Esophagus muscularis mucosa (tissue), 4 donors: ENCODE measurements at regions not wholly inside any gene's neighbourhood (a gene's known extent, or its start where the extent isn't known, plus 50 kb on each side); places are given as distances from the start of the nearest gene placed in this dataset.

Source experiments
- DNase-seq: peaks from one replicate; pipeline ENCODE4 v3.0.0-alpha.2; 2017; ENCODE audit errors: extremely low spot score
- H3K27ac ChIP-seq, 4 donors: fragments of 200-600 bp; sonication (generic); replicated peaks in 1 of 4; 1 replicate in 3 of 4; 2 replicates in 1 of 4; pipeline ENCODE4 v1.5.1; 2016 to 2019; ENCODE audit warnings: mild to moderate bottlenecking in 1 of 4
- H3K27me3 ChIP-seq, 4 donors: fragments of 200-600 bp; sonication (generic); one replicate each; pipeline versions ENCODE4 v1.5.1 to v1.6.0; 2016 to 2019
- H3K36me3 ChIP-seq, 4 donors: fragments of 200-600 bp; sonication (generic); one replicate each; pipeline ENCODE4 v1.5.1; 2016 to 2019
- H3K4me1 ChIP-seq, 4 donors: fragments of 200-600 bp; sonication (generic); one replicate each; pipeline ENCODE4 v1.5.1; 2016 to 2019
- H3K4me3 ChIP-seq, 4 donors: fragments of 200-600 bp; sonication (generic); 1 replicate in 2 of 4; 2 replicates in 2 of 4; pipeline ENCODE4 v1.5.1; 2016 to 2019; ENCODE audit warnings: mild to moderate bottlenecking in 4 of 4, moderate library complexity in 1 of 4
- H3K9me3 ChIP-seq, 4 donors: fragments of 200-600 bp; sonication (generic); 1 replicate in 3 of 4; 2 replicates in 1 of 4; pipeline ENCODE4 v1.5.1; 2016 to 2019
- CTCF ChIP-seq, 3 experiments: fragments of 200-600 bp in 2 of 3; fragments of 450-650 bp in 1 of 3; sonication (generic) in 2 of 3; IDR thresholded peaks; one replicate each; pipeline ENCODE4 v1.5.1; 2017 to 2019; ENCODE audit warnings: antibody characterized with exemption in 3 of 3, mild to moderate bottlenecking in 2 of 3, moderate library complexity in 1 of 3
- EP300 ChIP-seq: sonication (generic); formaldehyde crosslinking; IDR thresholded peaks from one replicate; pipeline ENCODE4 v1.6.1; 2017; ENCODE audit warnings: antibody characterized with exemption
- POLR2A ChIP-seq: fragments of 450-650 bp; IDR thresholded peaks from one replicate; pipeline ENCODE4 v1.6.1; 2017; ENCODE audit warnings: antibody characterized with exemption, moderate library complexity, mild to moderate bottlenecking, low read depth
- POLR2AphosphoS5 ChIP-seq, 2 donors: sonication (generic); formaldehyde crosslinking; IDR thresholded peaks; one replicate each; pipeline ENCODE4 v1.6.1; 2017; ENCODE audit warnings: antibody characterized with exemption in 2 of 2
- WGBS: methylation state at CpG from one replicate; pipeline ENCODE4 v1.1.5; 2018; 5-methylcytosine and 5-hydroxymethylcytosine counted together
- intact Hi-C: fragments of 100-400 bp; cut with DNase I; formaldehyde crosslinking; loops from one replicate; pipeline ENCODE4 v1.15.1; 2023

- no peak for DNase-seq
- H3K9me3 ChIP-seq, result no peaks in the 10 kb centered on the region
- H3K4me1 ChIP-seq, result no peaks in the 10 kb centered on the region
- no peak overlapping the region for H3K27ac ChIP-seq
- H3K36me3 ChIP-seq, result no peaks in the 10 kb centered on the region
- 0% methylated on average over 1 of the region's 1 CpG for WGBS
- H3K27me3 ChIP-seq, result no peaks in the 10 kb centered on the region
- intact Hi-C loops, result no loop called here
- H3K4me3 ChIP-seq, result no peak overlapping the region
- TF ChIP-seq EP300 (no peak), CTCF (IDR thresholded peaks at IDR 0.05) (no peak), POLR2AphosphoS5 (IDR thresholded peaks at IDR 0.05) (no peak), POLR2A (no peak)
These were observed 304.8 kb downstream of the USP25 start for GRCh38 chr21:16034446-16035190.

- H3K9me3 ChIP-seq, result no peaks in the 10 kb centered on the region
- no peaks in the 10 kb centered on the region for H3K4me1 ChIP-seq
- no peaks in the 10 kb centered on the region for H3K36me3 ChIP-seq
- TF ChIP-seq EP300 (no peak), POLR2AphosphoS5 (IDR thresholded peaks at IDR 0.05) (no peak), POLR2A (no peak), CTCF (IDR thresholded peaks at IDR 0.05) (no peak)
- no peaks in the 10 kb centered on the region for H3K27me3 ChIP-seq
- no peak overlapping the region for H3K27ac ChIP-seq
- DNase-seq, result no peak
- 78% methylated on average over 5 of the region's 5 CpGs for WGBS
- intact Hi-C loops, result no loop called here
- H3K4me3 ChIP-seq, result no peak overlapping the region
These were observed 307.7 kb downstream of the USP25 start for GRCh38 chr21:16037421-16037955.

GRCh38 chr21:16040601-16041000 lies 310.8 kb downstream of the USP25 start:
- H3K9me3 ChIP-seq, result no peaks in the 10 kb centered on the region
- TF ChIP-seq EP300 (no peak), POLR2AphosphoS5 (IDR thresholded peaks at IDR 0.05) (no peak), POLR2A (no peak), CTCF (IDR thresholded peaks at IDR 0.05) (no peak)
- H3K4me3 ChIP-seq, result no peak overlapping the region
- no peak overlapping the region for H3K27ac ChIP-seq
- no peaks in the 10 kb centered on the region for H3K27me3 ChIP-seq
- intact Hi-C loops, result no loop called here
- no peaks in the 10 kb centered on the region for H3K4me1 ChIP-seq
- no peaks in the 10 kb centered on the region for H3K36me3 ChIP-seq
- WGBS, result 97% methylated on average over 3 of the region's 3 CpGs
- no peak for DNase-seq

DNA sequence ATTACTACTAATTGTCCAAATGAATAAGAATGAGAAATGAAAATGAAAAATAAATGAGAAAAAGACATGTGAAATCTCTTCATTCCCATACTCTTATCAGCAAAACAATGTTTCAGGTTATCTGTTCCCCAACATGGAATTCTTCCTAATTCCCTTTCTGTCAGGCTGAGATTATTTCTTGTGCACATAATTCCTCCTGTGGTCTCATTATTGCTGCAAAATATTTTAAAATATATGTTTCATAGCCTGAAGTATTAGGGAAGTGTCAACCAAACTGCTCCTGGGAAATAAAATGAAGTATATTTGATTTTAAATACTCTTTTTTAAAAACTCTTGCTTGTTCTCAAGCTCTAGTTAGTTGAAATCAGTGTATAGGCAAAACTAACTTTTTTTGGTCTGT lies 314.9 kb downstream of the USP25 start:
- Histone ChIP-seq H3K27me3 (no peaks in the 10 kb centered on the region), H3K9me3 (no peaks in the 10 kb centered on the region), H3K27ac (no peak overlapping the region), H3K36me3 (no peaks in the 10 kb centered on the region), H3K4me1 (no peaks in the 10 kb centered on the region), H3K4me3 (no peak overlapping the region)
- no peak for TF ChIP-seq POLR2A
- TF ChIP-seq CTCF (IDR thresholded peaks at IDR 0.05), result no peak
- TF ChIP-seq POLR2AphosphoS5 (IDR thresholded peaks at IDR 0.05), result no peak
- no peak for TF ChIP-seq EP300
- DNase-seq, result no peak
- intact Hi-C loops, result no loop called here
